Parathyroid adenoma (tissue), 2 donors: ENCODE measurements at regions not wholly inside any gene's neighbourhood (a gene's known extent, or its start where the extent isn't known, plus 50 kb on each side); places are given as distances from the start of the nearest gene placed in this dataset.

Experiments
- H2AFZ ChIP-seq: fragments of 300-600 bp; sonication (generic); one replicate; pipeline ENCODE4 v1.7.0; 2017; ENCODE audit warnings: antibody characterized with exemption, mild to moderate bottlenecking
- H3K27ac ChIP-seq: fragments of 300-600 bp; sonication (generic); one replicate; pipeline ENCODE4 v1.7.0; 2017
- H3K27me3 ChIP-seq: fragments of 300-600 bp; sonication (generic); one replicate; pipeline ENCODE4 v1.7.0; 2017; ENCODE audit warnings: low read length; ENCODE audit not compliant: control insufficient read depth, insufficient read depth
- H3K36me3 ChIP-seq: fragments of 300-600 bp; sonication (generic); one replicate; pipeline ENCODE4 v1.7.0; 2017; ENCODE audit warnings: low read length; ENCODE audit not compliant: control insufficient read depth, insufficient read depth
- H3K4me1 ChIP-seq: fragments of 300-600 bp; sonication (generic); one replicate; pipeline ENCODE4 v1.7.0; 2017; ENCODE audit warnings: control low read depth
- H3K4me2 ChIP-seq: fragments of 300-600 bp; sonication (generic); one replicate; pipeline ENCODE4 v1.7.0; 2017; ENCODE audit warnings: low read length
- H3K4me3 ChIP-seq: fragments of 300-600 bp; sonication (generic); one replicate; pipeline ENCODE4 v1.7.0; 2017; ENCODE audit warnings: low read depth, low read length
- H3K79me2 ChIP-seq: fragments of 300-600 bp; sonication (generic); one replicate; pipeline ENCODE4 v1.7.0; 2017; ENCODE audit warnings: control low read depth
- H3K9ac ChIP-seq: fragments of 300-600 bp; sonication (generic); one replicate; pipeline ENCODE4 v1.7.0; 2017; ENCODE audit warnings: mild to moderate bottlenecking
- H3K9me3 ChIP-seq: fragments of 300-600 bp; sonication (generic); one replicate; pipeline ENCODE4 v1.7.0; 2017; ENCODE audit warnings: low read length; ENCODE audit not compliant: control insufficient read depth
- TF ChIP-seq, protein P1 (sequence below): fragments of 300-600 bp; sonication (generic); IDR thresholded peaks from one replicate; pipeline ENCODE4 v1.7.0; 2017; ENCODE audit warnings: antibody characterized with exemption, mild to moderate bottlenecking
- donor health status: primary hyperparathyroidism.

DNA sequence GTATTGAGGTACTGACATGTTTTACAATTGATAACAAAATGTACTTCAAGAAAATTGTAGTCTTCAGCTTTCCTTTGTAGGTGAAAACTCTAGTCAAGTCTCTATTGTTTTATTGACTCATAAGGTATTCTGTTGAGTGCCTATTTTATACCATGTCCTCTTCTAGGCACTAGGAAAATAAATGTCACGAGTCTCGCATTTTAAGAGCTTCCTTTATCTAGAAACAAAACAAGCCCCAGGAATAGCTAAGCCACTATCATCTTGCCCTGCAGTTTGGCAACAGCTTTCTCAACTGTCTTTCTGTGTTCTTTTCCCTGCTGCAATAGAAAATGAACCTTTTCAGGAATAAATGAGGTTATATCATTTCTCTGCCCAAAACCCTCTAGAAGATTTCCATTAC is 288.5 kb upstream of the NEGR1 start:
- H3K4me3 ChIP-seq = no peak overlapping the region

DNA sequence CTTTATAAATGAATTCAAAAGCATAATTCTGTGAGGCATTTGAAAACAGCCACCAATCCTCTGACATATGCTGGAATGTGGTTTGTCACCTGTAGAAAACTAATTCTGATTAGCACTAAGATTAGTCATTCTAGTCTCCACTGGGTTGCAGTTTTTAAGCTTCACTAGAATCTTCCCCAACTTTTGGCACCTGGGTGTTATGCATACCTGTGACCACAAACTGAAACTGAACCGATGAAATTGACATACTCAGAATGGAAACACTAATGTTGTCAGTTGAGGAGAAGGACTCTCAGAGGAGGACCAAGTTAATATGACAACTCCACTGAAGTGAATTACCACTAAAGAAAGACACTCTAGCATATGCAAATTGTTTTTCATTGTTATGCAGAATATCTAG is 285.8 kb upstream of the NEGR1 start:
- H3K4me3 ChIP-seq = no peak overlapping the region
- H3K4me2 ChIP-seq = no peak overlapping the region
- H3K27me3 ChIP-seq = no peaks in the 10 kb centered on the region
- H2AFZ ChIP-seq = no peak overlapping the region
- H3K9ac ChIP-seq = no peak overlapping the region
- H3K79me2 ChIP-seq = no peaks in the 10 kb centered on the region
- no peak overlapping the region for H3K27ac ChIP-seq
- no peaks in the 10 kb centered on the region for H3K4me1 ChIP-seq
- H3K9me3 ChIP-seq = no peaks in the 10 kb centered on the region
- TF ChIP-seq, protein P1, sequence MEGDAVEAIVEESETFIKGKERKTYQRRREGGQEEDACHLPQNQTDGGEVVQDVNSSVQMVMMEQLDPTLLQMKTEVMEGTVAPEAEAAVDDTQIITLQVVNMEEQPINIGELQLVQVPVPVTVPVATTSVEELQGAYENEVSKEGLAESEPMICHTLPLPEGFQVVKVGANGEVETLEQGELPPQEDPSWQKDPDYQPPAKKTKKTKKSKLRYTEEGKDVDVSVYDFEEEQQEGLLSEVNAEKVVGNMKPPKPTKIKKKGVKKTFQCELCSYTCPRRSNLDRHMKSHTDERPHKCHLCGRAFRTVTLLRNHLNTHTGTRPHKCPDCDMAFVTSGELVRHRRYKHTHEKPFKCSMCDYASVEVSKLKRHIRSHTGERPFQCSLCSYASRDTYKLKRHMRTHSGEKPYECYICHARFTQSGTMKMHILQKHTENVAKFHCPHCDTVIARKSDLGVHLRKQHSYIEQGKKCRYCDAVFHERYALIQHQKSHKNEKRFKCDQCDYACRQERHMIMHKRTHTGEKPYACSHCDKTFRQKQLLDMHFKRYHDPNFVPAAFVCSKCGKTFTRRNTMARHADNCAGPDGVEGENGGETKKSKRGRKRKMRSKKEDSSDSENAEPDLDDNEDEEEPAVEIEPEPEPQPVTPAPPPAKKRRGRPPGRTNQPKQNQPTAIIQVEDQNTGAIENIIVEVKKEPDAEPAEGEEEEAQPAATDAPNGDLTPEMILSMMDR = no peak
- no peaks in the 10 kb centered on the region for H3K36me3 ChIP-seq

More for the DNA sequence above, 288.5 kb upstream of the NEGR1 start:
- H3K27ac ChIP-seq = no peak overlapping the region
- no peak overlapping the region for H2AFZ ChIP-seq
- H3K9me3 ChIP-seq = no peaks in the 10 kb centered on the region
- no peaks in the 10 kb centered on the region for H3K27me3 ChIP-seq
- H3K36me3 ChIP-seq = no peaks in the 10 kb centered on the region
- TF ChIP-seq, protein P1 = no peak
- no peak overlapping the region for H3K4me2 ChIP-seq
- no peaks in the 10 kb centered on the region for H3K4me1 ChIP-seq
- H3K9ac ChIP-seq = no peak overlapping the region
- H3K79me2 ChIP-seq = no peaks in the 10 kb centered on the region

DNA sequence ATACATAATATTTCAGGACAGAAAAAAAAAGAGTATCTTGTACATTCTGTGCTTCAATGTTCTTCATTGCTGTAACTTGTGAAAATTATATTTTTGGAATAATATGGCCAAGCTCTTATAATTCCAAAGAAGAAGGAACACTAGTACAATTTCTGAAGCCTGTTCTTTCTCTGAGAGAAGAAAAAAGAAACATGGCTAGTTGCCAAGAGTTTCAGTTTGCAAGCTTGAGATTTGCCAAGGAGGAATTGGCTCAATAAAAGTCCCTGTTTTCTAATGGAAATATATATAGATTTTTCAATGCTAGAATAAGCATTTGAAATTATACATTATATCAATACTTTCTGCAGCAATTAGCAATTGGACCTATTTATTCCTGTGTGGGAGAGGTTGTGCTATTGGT is 285.2 kb upstream of the NEGR1 start:
- H2AFZ ChIP-seq = no peak overlapping the region
- TF ChIP-seq, protein P1 = no peak
- no peaks in the 10 kb centered on the region for H3K27me3 ChIP-seq
- no peaks in the 10 kb centered on the region for H3K4me1 ChIP-seq
- H3K79me2 ChIP-seq = no peaks in the 10 kb centered on the region
- no peaks in the 10 kb centered on the region for H3K36me3 ChIP-seq
- no peak overlapping the region for H3K4me3 ChIP-seq
- no peak overlapping the region for H3K27ac ChIP-seq
- H3K9me3 ChIP-seq = no peaks in the 10 kb centered on the region
- H3K4me2 ChIP-seq = no peak overlapping the region
- no peak overlapping the region for H3K9ac ChIP-seq

DNA sequence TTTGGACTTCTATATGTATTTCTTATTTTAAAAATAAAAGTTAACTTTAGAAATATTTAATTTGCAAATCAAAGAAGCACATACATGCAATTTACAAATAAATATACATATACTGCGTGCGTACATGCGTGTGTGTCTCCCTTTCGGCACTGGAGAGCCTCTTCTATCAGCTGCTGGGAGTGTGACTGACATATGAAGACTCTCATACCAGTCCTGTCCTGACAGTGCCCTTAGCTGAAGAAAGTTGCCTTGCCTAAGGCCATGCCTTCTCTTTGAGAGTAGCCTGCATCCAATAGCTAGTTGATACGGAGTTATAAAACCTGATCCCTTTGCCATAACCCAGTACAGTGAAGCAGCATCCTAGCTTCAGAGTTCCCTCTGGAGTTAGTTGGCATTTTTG is 282.4 kb upstream of the NEGR1 start:
- H3K79me2 ChIP-seq = no peaks in the 10 kb centered on the region
- H2AFZ ChIP-seq = no peak overlapping the region
- no peak overlapping the region for H3K4me3 ChIP-seq

More for the DNA sequence above, 282.4 kb upstream of the NEGR1 start:
- no peak overlapping the region for H3K27ac ChIP-seq
- no peaks in the 10 kb centered on the region for H3K27me3 ChIP-seq
- no peak overlapping the region for H3K9ac ChIP-seq
- no peak overlapping the region for H3K4me2 ChIP-seq
- H3K36me3 ChIP-seq = no peaks in the 10 kb centered on the region
- TF ChIP-seq, protein P1 = no peak
- no peaks in the 10 kb centered on the region for H3K4me1 ChIP-seq
- H3K9me3 ChIP-seq = no peaks in the 10 kb centered on the region
